GM12878 (cell line): ENCODE measurements at regions not wholly inside any gene's neighbourhood (a gene's known extent, or its start where the extent isn't known, plus 50 kb on each side); places are given as distances from the start of the nearest gene placed in this dataset.

ENCODE experiments used
- BCLAF1 ChIP-seq: fragments of 450-650 bp; IDR thresholded peaks from 2 replicates; pipeline ENCODE4 v1.6.1; 2017; ENCODE audit warnings: antibody characterized with exemption, mild to moderate bottlenecking, moderate library complexity
- CTCF ChIP-seq, 3 experiments: IDR thresholded peaks in 2 of 3; conservative IDR thresholded peaks in 1 of 3; 2 replicates each; pipeline ENCODE4 v1.5.1; 2011; ENCODE audit warnings: low read depth in 3 of 3, low read length in 3 of 3, mild to moderate bottlenecking in 3 of 3, control low read depth in 2 of 3, moderate library complexity in 2 of 3, inconsistent platforms in 1 of 3, mixed read lengths in 1 of 3; ENCODE audit not compliant: control insufficient read depth in 2 of 3, insufficient read depth in 1 of 3; ENCODE audit errors: extremely low read depth in 1 of 3
- HDAC2 ChIP-seq: fragments of 200-600 bp; sonication (generic); IDR thresholded peaks from 2 replicates; pipeline ENCODE4 v1.6.1; 2017
- SREBF1 ChIP-seq: IDR thresholded peaks from 2 replicates; pipeline ENCODE4 v1.6.1; 2012; ENCODE audit warnings: mild to moderate bottlenecking, low read length
- TARDBP ChIP-seq: IDR thresholded peaks from 2 replicates; pipeline ENCODE4 v1.6.1; 2016; ENCODE audit warnings: borderline replicate concordance

- TF ChIP-seq BCLAF1 (no peak), CTCF (IDR thresholded peaks at IDR 0.05 in 2 of 3, conservative IDR thresholded peaks at IDR 0.05 in 1 of 3; ENCODE audit: control insufficient read depth in 2 of 3, extremely low read depth in 1 of 3, insufficient read depth in 1 of 3, low read depth in 3 of 3, low read length in 3 of 3) (no peak), HDAC2 (no peak), TARDBP (no peak), SREBF1 (no peak)
Observed at GRCh38 chr10:94080108-94080507, 86.4 kb downstream of the PLCE1 start.
